Stimulated activated CD4-positive, alpha-beta T cell treated with anti-CD3 and anti-CD28 coated beads, Interleukin-12 subunit alpha, Interleukin-12 subunit beta, amount 100 ng/mL, for 48 hours (primary cell): ENCODE measurements at regions not wholly inside any gene's neighbourhood (a gene's known extent, or its start where the extent isn't known, plus 50 kb on each side); places are given as distances from the start of the nearest gene placed in this dataset.
A peak's percentile ranks its signal among the peaks of the same experiment; 100 is the strongest.

ENCODE experiments used
- DNase-seq, 3 donors: peaks; one replicate each; pipeline ENCODE4 v3.0.0-alpha.2; 2020; ENCODE audit warnings: low read depth in 2 of 3, low spot score in 1 of 3

GRCh38 chr21:31417214-31417613, 73.2 kb upstream of the TIAM1 start:
- peak in 1 of 3 donors; percentile 8 for DNase-seq

- DNase-seq = no peak
These were observed 72.4 kb upstream of the TIAM1 start for GRCh38 chr21:31416465-31416864.

DNA sequence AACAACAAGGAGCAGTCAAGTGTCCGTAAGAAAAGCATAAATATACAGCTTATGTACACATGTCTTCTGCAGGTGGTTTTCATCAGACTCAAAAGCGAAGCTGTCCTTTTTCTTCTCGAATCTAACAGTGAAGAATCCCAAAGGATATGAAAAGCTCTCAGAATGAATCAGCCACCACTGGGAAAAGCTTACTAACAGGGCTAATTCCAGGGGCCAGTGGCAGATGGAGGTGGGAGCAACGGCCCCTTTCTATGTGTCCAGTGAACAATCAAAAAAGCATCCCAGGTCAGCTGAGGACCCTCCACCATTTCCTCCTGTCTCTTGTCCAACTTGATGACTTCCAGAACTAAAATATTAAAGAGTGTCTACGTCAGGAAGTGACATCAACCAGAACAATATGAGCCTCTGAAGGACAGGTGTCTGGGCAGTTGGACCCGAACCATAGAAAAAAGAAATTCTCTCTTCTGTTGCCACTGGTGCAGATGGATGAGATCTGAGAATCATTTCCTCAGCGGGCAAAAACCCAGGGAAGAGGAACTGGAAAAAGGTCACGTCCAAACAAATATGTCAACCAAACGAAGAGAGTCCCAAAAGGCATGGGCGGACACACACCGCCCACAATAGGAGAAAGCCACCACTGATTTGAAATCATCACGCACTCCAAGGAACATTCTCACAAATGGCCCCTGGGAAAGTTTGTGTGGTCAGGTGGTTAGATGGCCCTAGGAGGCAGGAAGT, 70.4 kb upstream of the TIAM1 start:
- DNase-seq = no peak

- DNase-seq = no peak
These were observed 69.6 kb upstream of the TIAM1 start for GRCh38 chr21:31413698-31414097.

GRCh38 chr21:31410499-31411131, 66.6 kb upstream of the TIAM1 start:
- no peak for DNase-seq

GRCh38 chr21:31409831-31410487, 65.9 kb upstream of the TIAM1 start:
- no peak for DNase-seq

- DNase-seq = no peak
These were observed 64.4 kb upstream of the TIAM1 start for GRCh38 chr21:31408301-31409088.

GRCh38 chr21:31406510-31406909, 62.4 kb upstream of the TIAM1 start:
- DNase-seq = no peak

GRCh38 chr21:31405604-31406003, 61.5 kb upstream of the TIAM1 start:
- no peak for DNase-seq

DNA sequence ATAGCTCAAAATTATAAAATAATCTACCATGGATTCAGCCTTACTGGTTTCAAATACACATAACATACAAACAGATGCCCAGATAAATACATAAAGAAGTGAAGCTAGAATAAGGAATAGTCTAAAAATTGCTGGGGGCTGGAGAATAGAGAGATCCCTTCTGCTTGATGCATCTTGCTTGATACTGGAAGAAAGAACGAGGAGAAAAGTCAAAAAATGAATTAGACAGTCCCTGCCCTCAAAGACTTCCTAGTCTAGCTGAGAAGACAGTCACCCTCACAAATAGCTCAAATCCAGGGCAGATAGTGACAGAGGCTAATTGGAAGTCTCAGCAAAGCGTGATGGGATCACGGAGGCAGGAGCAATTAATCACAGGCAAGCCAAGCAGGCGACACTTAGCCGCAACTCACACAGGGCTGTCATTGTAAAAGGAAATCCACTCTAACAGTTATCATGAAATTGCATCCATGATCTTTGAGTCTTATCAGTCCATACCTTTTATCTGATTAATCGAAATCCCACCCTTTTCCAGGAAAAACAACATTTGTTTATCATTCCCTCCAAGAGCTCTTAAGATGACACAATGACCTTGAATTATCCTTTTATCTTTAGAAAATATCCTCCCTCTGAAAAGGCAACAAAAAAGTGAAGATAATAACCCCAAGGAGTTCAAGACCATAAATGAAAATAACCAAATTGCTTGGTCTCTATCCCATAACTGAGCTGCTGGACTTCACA, 59.7 kb upstream of the TIAM1 start:
- no peak for DNase-seq

DNA sequence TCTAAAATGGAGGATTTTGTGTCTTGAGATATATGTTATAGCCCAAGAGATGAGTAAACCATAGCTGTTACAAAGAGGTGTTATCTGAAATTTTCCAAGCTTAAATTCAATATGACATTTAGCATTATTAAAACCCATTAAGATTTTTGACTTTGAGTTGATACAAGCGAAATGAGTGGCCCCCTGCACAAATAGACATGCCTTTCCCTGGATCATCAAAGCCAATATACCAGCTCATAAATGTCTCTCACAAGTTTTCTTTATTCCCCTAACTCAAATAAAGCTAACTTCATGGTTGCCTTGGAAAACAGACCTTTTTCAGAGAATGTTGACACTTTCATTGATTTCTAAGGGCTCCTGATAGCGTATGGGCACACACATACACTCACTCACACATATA, 55.5 kb upstream of the TIAM1 start:
- no peak for DNase-seq

- no peak for DNase-seq
These were observed 54.5 kb upstream of the TIAM1 start for GRCh38 chr21:31398574-31398973.

GRCh38 chr21:31397939-31398338, 53.9 kb upstream of the TIAM1 start:
- no peak for DNase-seq

DNA sequence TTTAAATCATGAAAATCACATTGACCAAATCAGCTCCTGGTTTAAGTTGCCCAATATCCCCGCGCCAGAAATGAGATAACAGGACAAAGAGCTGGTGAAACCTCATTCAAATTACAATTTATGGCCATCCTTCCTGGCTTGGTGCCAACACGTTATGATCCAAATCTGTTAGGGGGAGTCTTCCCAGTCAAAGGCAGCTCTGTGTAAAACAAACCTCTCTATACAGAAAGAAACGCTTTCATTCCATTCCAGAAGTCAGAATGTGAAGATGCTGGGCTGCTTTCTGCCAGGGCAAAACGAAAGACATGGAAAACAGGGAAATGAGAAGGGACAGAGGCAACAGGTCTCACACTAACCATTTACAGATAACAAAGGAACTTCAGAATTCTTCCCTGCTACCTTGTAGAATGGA, 53.5 kb upstream of the TIAM1 start:
- no peak for DNase-seq

DNA sequence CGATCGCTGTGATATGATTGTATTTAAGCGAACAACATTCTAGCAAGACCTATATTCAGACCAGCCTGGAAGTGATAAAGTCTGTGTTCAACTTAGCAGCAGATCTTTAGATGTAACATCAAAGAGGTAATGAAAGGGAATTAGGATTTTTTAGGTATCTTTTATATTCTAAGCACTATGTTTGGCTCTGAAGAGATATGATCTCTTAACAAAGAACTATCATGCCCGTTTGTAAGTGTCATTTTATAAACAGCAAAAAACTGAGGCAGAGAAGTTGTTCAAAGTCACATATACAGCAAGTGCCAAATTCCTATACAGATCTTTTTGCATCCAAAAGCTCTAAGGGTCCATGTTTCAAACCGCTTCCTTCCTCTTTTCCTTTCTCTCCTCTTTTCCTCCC, 53.0 kb upstream of the TIAM1 start:
- no peak for DNase-seq

GRCh38 chr21:31396399-31396798, 52.3 kb upstream of the TIAM1 start:
- DNase-seq = no peak

GRCh38 chr21:31395791-31396190, 51.7 kb upstream of the TIAM1 start:
- no peak for DNase-seq

DNA sequence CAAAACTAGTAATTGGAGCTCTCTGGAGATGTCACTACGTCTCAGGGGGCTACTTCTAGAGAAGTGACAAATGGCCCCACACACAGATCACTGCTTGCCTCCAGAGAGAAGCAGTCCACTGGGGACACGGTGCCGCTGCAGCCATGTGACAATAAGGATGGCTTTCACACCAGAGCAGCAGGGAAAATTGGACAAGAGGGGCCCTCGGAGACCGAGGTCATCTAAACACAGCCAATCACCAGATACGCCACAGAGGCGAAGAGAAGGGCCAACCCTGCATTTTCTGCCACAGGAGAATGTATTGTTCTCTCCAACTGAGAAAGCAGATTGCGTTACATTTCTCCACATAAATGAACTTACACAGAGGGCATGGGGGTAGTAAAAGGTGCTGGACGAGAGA, 51.2 kb upstream of the TIAM1 start:
- DNase-seq = no peak

DNA sequence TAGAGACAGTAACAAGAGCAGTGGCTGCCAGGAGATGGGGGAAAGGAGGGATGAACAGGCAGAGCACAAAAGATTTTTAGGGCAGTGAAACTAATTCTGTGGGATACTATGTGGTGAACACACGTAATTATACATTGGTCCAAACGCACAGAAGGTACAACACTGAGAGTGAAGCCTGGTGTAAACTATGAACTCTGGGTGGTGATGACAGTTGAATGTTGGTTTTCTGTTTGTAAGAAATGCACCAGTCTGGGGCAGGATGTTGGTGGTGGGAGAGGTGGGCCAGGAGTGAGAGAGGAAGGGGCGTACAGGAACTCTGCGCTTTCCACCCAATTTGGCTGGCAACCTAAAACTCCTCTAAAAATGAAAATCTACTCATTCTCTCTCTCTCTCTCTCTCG, 50.2 kb upstream of the TIAM1 start:
- no peak for DNase-seq
